Endothelial cell of umbilical vein (primary cell): ENCODE measurements at regions not wholly inside any gene's neighbourhood (a gene's known extent, or its start where the extent isn't known, plus 50 kb on each side); places are given as distances from the start of the nearest gene placed in this dataset.

ENCODE experiments used
- BruUV-seq: library from RNA; stranded (reverse); fragments of 400-500 nt; replicated peaks from 2 replicates; lab custom pipeline; 2021; lab: Mats Ljungman, UMichigan
- CTCF ChIA-PET: fragments of 300-600, 350-600 bp; sonication (Branson Sonifier 250); formaldehyde crosslinking; loops from one replicate; lab custom pipeline; 2021; ENCODE audit warnings: antibody characterized with exemption, inconsistent platforms; lab: Charles Lee
- POLR2A ChIA-PET: fragments of 300-600, 350-600 bp; sonication (Branson Sonifier 250); formaldehyde crosslinking; loops from one replicate; lab custom pipeline; 2021; ENCODE audit warnings: antibody characterized with exemption, inconsistent platforms; lab: Charles Lee
- DNase-seq: peaks from one replicate; pipeline ENCODE4 v3.0.0-alpha.2; 2011; ENCODE audit warnings: low read depth, low spot score
- FAIRE-seq: peaks from 2 replicates; lab custom pipeline; 2011; peaks lifted over from hg19 to GRCh38; lab: Jason Lieb, UNC
- H2AFZ ChIP-seq: 2 replicates; pipeline ENCODE4 v1.6.0; 2012; ENCODE audit warnings: low read depth, low read length, control low read depth, inconsistent platforms
- H3K27ac ChIP-seq: 2 replicates; pipeline ENCODE4 v1.5.1; 2011; ENCODE audit warnings: low read depth, mild to moderate bottlenecking, control low read depth, low read length, moderate library complexity; ENCODE audit not compliant: insufficient read depth
- H3K27me3 ChIP-seq, 2 experiments: 2 replicates each; pipeline versions ENCODE4 v1.6.0 to v1.6.1; 2011; ENCODE audit warnings: low read length in 2 of 2, mixed read lengths in 1 of 2; ENCODE audit not compliant: control insufficient read depth in 2 of 2, insufficient read depth in 2 of 2
- H3K36me3 ChIP-seq, 2 experiments: 2 replicates in 1 of 2; 3 replicates in 1 of 2; pipeline ENCODE4 v1.5.1; 2011; ENCODE audit warnings: low read length in 2 of 2, mild to moderate bottlenecking in 1 of 2, moderate library complexity in 1 of 2; ENCODE audit not compliant: control insufficient read depth in 2 of 2, insufficient read depth in 2 of 2; ENCODE audit errors: extremely low read depth in 1 of 2
- H3K4me1 ChIP-seq: 3 replicates; pipeline ENCODE4 v1.5.1; 2011; ENCODE audit warnings: mild to moderate bottlenecking, low read length; ENCODE audit not compliant: control insufficient read depth, insufficient read depth; ENCODE audit errors: extremely low read depth
- H3K4me2 ChIP-seq: 2 replicates; pipeline ENCODE4 v1.6.1; 2011; ENCODE audit warnings: low read length, control low read depth, mixed read lengths; ENCODE audit not compliant: insufficient read depth
- H3K4me3 ChIP-seq, 3 experiments: fragments of 200-600 bp in 1 of 3; sonication (generic), shearing (Covaris generic) in 1 of 3; replicated peaks in 1 of 3; 2 replicates each; pipeline ENCODE4 v1.5.1; 2011 to 2016; ENCODE audit warnings: control low read depth in 3 of 3, low read length in 3 of 3, mild to moderate bottlenecking in 2 of 3, inconsistent platforms in 1 of 3, low read depth in 1 of 3, moderate library complexity in 1 of 3; ENCODE audit not compliant: insufficient read depth in 1 of 3
- H3K79me2 ChIP-seq: 2 replicates; pipeline ENCODE4 v1.6.0; 2012; ENCODE audit warnings: low read length, inconsistent platforms; ENCODE audit not compliant: control insufficient read depth, insufficient read depth
- H3K9ac ChIP-seq: replicated peaks from 2 replicates; pipeline ENCODE3; 2011; ENCODE audit warnings: low read length, control low read depth; ENCODE audit not compliant: insufficient read depth; ENCODE audit errors: extremely low read depth
- H3K9me1 ChIP-seq: replicated peaks from 3 replicates; pipeline ENCODE4 v1.6.0; 2011; ENCODE audit warnings: mild to moderate bottlenecking, low read length; ENCODE audit not compliant: control insufficient read depth, insufficient read depth; ENCODE audit errors: extremely low read depth
- H3K9me3 ChIP-seq: replicated peaks from 2 replicates; pipeline ENCODE4 v1.5.1; 2012; ENCODE audit warnings: low read length, inconsistent platforms; ENCODE audit not compliant: control insufficient read depth, insufficient read depth
- H4K20me1 ChIP-seq: replicated peaks from 2 replicates; pipeline ENCODE3; 2011; ENCODE audit warnings: mild to moderate bottlenecking, low read length; ENCODE audit not compliant: control insufficient read depth, insufficient read depth; ENCODE audit errors: extremely low read depth
- EZH2 ChIP-seq: IDR thresholded peaks from 2 replicates; pipeline ENCODE4 v1.6.1; 2012; ENCODE audit warnings: borderline replicate concordance, low read depth, mild to moderate bottlenecking, moderate library complexity, low read length, inconsistent platforms; ENCODE audit not compliant: severe bottlenecking
- FOS ChIP-seq: IDR thresholded peaks from 2 replicates; pipeline ENCODE4 v1.6.1; 2011; ENCODE audit warnings: mild to moderate bottlenecking, low read length, moderate library complexity, borderline replicate concordance; ENCODE audit not compliant: insufficient read depth
- GATA2 ChIP-seq: IDR thresholded peaks from 2 replicates; pipeline ENCODE4 v1.7.0; 2011; ENCODE audit warnings: low read depth, mild to moderate bottlenecking, moderate library complexity, mixed read lengths, low read length; ENCODE audit not compliant: insufficient read length, insufficient read depth
- JUN ChIP-seq: IDR thresholded peaks from 2 replicates; pipeline ENCODE4 v1.6.1; 2011; ENCODE audit warnings: borderline replicate concordance, low read depth; ENCODE audit not compliant: insufficient read length, insufficient read depth
- MYC ChIP-seq: IDR thresholded peaks from one replicate; pipeline ENCODE4 v1.6.1; 2011; ENCODE audit warnings: mild to moderate bottlenecking, low read depth, low read length
- POLR2A ChIP-seq: IDR thresholded peaks from 2 replicates; pipeline ENCODE4 v1.6.1; 2012; ENCODE audit warnings: low read depth, mild to moderate bottlenecking, control low read depth, low read length
- POLR2AphosphoS5 ChIP-seq: IDR thresholded peaks from 2 replicates; pipeline ENCODE4 v1.6.1; 2012; ENCODE audit warnings: low read depth, mild to moderate bottlenecking, control low read depth, low read length, moderate library complexity; ENCODE audit not compliant: insufficient read depth
- dilution Hi-C: fragments of 300-500 bp; cut with MboI; formaldehyde crosslinking; loops from one replicate; pipeline ENCODE4 v1.15.0; 2019; ENCODE audit warnings: low sequenced_read_pairs; ENCODE audit not compliant: extremely low pct_ligation_motif_present
- intact Hi-C: fragments of 100-400 bp; cut with micrococcal nuclease; formaldehyde crosslinking; loops from one replicate; pipeline ENCODE4 v1.10.0; 2022
- TF ChIP-seq, protein P1 (sequence below), 2 donors: IDR thresholded peaks; 1 replicate in 1 of 2; 2 replicates in 1 of 2; pipeline ENCODE4 v1.5.1; 2011; ENCODE audit warnings: low read length in 2 of 2, mild to moderate bottlenecking in 2 of 2, moderate library complexity in 2 of 2, control low read depth in 1 of 2, inconsistent platforms in 1 of 2, low read depth in 1 of 2; ENCODE audit not compliant: insufficient read depth in 1 of 2; ENCODE audit errors: extremely low read depth in 1 of 2
- TF ChIP-seq, protein P2 (sequence below): IDR thresholded peaks from 2 replicates; pipeline ENCODE4 v1.6.1; 2011; ENCODE audit not compliant: insufficient read depth, insufficient read length

DNA sequence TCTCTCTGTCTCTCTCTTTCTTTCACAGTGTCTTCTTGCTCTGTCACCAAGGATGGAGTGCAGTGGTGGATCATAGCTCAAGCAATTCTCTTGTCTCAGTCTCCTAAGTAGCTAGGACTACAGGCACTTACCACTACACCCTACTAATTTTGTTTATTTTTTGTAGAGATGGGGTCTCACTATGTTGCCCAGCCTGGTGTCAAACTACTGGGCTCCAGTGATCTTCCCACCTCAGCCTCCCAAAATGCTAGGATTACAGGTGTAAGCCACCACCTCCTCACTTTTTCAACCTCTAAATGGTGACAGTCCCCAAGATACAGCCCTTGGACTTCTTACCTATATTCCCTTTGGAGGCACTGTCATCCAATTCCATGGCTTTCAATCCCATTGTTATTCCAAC lies 50.5 kb upstream of the PUM1 start:
- TF ChIP-seq MYC = no peak
- TF ChIP-seq GATA2 = no peak
- no peak for TF ChIP-seq POLR2AphosphoS5
- TF ChIP-seq, protein P1, sequence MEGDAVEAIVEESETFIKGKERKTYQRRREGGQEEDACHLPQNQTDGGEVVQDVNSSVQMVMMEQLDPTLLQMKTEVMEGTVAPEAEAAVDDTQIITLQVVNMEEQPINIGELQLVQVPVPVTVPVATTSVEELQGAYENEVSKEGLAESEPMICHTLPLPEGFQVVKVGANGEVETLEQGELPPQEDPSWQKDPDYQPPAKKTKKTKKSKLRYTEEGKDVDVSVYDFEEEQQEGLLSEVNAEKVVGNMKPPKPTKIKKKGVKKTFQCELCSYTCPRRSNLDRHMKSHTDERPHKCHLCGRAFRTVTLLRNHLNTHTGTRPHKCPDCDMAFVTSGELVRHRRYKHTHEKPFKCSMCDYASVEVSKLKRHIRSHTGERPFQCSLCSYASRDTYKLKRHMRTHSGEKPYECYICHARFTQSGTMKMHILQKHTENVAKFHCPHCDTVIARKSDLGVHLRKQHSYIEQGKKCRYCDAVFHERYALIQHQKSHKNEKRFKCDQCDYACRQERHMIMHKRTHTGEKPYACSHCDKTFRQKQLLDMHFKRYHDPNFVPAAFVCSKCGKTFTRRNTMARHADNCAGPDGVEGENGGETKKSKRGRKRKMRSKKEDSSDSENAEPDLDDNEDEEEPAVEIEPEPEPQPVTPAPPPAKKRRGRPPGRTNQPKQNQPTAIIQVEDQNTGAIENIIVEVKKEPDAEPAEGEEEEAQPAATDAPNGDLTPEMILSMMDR (IDR thresholded peaks at IDR 0.05; ENCODE audit: extremely low read depth in 1 of 2, insufficient read depth in 1 of 2, low read depth in 1 of 2, low read length in 2 of 2) = no peak
- TF ChIP-seq, protein P2, sequence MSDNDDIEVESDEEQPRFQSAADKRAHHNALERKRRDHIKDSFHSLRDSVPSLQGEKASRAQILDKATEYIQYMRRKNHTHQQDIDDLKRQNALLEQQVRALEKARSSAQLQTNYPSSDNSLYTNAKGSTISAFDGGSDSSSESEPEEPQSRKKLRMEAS = no peak
- TF ChIP-seq FOS = no peak
- no peak for TF ChIP-seq JUN
- TF ChIP-seq POLR2A = no peak
- TF ChIP-seq EZH2 = no peak
- Histone ChIP-seq H3K27ac (no peak overlapping the region), H3K27me3 (peaks cover 0 to 1% of the 10 kb centered on the region in 2 experiments), H3K4me3 (no peak overlapping the region), H3K79me2 (no peaks in the 10 kb centered on the region), H3K4me1 (no peaks in the 10 kb centered on the region), H3K9ac (no peak overlapping the region), H4K20me1 (no peaks in the 10 kb centered on the region), H3K4me2 (no peak overlapping the region), H3K9me3 (no peaks in the 10 kb centered on the region), H3K9me1 (no peaks in the 10 kb centered on the region), H2AFZ (no peak overlapping the region), H3K36me3 (no peaks in the 10 kb centered on the region)
- FAIRE-seq = no peak
- CTCF ChIA-PET = no interaction called here
- dilution Hi-C loops (no loop called here), intact Hi-C loops (no loop called here)
- DNase-seq = no peak
- POLR2A ChIA-PET = no interaction called here
- no TSS peak for BruUV-seq
